GM23338 (cell line): ENCODE measurements at regions not wholly inside any gene's neighbourhood (a gene's known extent, or its start where the extent isn't known, plus 50 kb on each side); places are given as distances from the start of the nearest gene placed in this dataset.

Experiments used
- CTCF ChIP-seq, 2 experiments: fragments of 200-600 bp in 1 of 2; sonication (generic) in 1 of 2; conservative IDR thresholded peaks; 2 replicates each; pipeline versions ENCODE4 v1.5.1 to v1.6.1; 2016 to 2017; ENCODE audit warnings: antibody characterized with exemption in 2 of 2, low read depth in 2 of 2, mild to moderate bottlenecking in 2 of 2, moderate library complexity in 1 of 2
- EZH2 ChIP-seq: fragments of 200-600 bp; sonication (generic); IDR thresholded peaks from one replicate; pipeline ENCODE4 v1.8.0; 2017; ENCODE audit warnings: antibody characterized with exemption, mild to moderate bottlenecking, low read depth; ENCODE audit not compliant: unreplicated experiment
- EZH2phosphoT487 ChIP-seq: fragments of 200-600 bp; sonication (generic); IDR thresholded peaks from one replicate; pipeline ENCODE4 v1.8.1; 2018; ENCODE audit warnings: antibody characterized with exemption; ENCODE audit not compliant: unreplicated experiment
- POLR2AphosphoS5 ChIP-seq: IDR thresholded peaks from 2 replicates; pipeline ENCODE4 v1.6.1; 2016; ENCODE audit warnings: antibody characterized with exemption, low read depth

- TF ChIP-seq CTCF (conservative IDR thresholded peaks at IDR 0.05; ENCODE audit: low read depth in 2 of 2), result no peak
- peak; percentile 42; the same call in 1 of the 2 replicates for TF ChIP-seq POLR2AphosphoS5
- no peak for TF ChIP-seq EZH2phosphoT487
- TF ChIP-seq EZH2, result no peak
Measured at GRCh38 chr11:121722431-121723245, 269.9 kb upstream of the SORL1-AS1 start.
